Uterus (tissue), 2 donors: ENCODE measurements at regions not wholly inside any gene's neighbourhood (a gene's known extent, or its start where the extent isn't known, plus 50 kb on each side); places are given as distances from the start of the nearest gene placed in this dataset.

ENCODE experiments used
- CTCF ChIP-seq, 4 experiments: fragments of 200-600 bp in 2 of 4; fragments of 450-650 bp in 2 of 4; sonication (generic) in 2 of 4; IDR thresholded peaks; one replicate each; pipeline ENCODE4 v1.5.1; 2016 to 2019; ENCODE audit warnings: antibody characterized with exemption in 4 of 4, mild to moderate bottlenecking in 2 of 4, moderate library complexity in 1 of 4
- POLR2A ChIP-seq, 2 donors: fragments of 450-650 bp; IDR thresholded peaks; one replicate each; pipeline ENCODE4 v1.6.1; 2016; ENCODE audit warnings: antibody characterized with exemption in 2 of 2, mild to moderate bottlenecking in 1 of 2, moderate library complexity in 1 of 2

- TF ChIP-seq CTCF (IDR thresholded peaks at IDR 0.05) = no peak
- no peak for TF ChIP-seq POLR2A (IDR thresholded peaks at IDR 0.05)
Measured at GRCh38 chr7:35526645-35527044, 168.3 kb downstream of the HERPUD2 start.
